Pons (tissue), 1 donor: ENCODE measurements at regions not wholly inside any gene's neighbourhood (a gene's known extent, or its start where the extent isn't known, plus 50 kb on each side); places are given as distances from the start of the nearest gene placed in this dataset.

Experiments used
- DNase-seq: peaks from one replicate; pipeline ENCODE4 v3.0.0-alpha.2; 2016; ENCODE audit warnings: low spot score

GRCh38 chr11:119547511-119547910, 124.5 kb upstream of the THY1 start:
- no peak for DNase-seq

DNA sequence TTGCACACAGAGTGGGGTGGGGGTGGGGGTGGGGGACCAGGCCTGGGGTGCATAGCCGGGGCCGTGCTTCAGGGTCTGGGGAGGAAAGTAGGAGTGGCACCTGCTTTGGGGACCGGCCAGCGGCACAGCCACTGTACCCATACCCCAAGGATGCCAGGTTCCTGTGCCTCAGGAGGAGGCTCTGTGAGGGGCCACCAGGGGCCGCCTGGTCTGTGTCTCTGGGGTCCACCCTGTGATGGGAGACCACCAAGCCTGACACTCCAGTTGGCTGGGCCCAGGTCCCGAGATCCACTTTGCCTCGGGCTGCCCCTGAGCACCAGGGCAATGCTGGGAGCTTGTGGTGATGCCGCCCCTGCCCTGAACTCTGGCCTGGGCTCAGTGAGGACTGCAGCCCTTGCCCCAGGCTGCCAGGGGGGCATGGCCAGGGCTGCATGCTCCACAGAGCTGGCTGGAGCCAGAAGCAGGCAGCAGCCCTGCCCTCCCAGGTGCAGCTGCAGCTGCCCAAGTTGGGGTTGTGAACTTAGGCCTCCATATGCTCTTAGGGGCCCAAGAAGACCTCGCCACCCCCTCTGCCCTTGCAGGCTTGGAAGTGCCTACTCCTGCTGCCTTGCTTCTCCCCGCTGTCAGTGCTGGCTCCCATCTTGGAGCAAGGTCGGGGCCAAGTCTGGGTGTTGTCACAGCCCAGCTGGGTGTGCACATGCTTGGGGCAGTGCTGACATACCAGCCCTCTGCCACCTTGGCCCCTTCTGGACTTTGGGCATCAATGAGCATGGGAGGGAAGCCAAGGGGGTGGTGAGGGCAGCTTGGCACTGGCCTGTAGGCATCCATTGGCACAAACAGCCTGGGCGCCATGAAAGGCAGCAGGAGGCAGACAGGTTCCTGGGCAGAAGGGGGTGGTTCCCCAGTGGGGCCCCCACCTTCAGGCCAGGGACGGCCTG, 123.3 kb upstream of the THY1 start:
- no peak for DNase-seq

DNA sequence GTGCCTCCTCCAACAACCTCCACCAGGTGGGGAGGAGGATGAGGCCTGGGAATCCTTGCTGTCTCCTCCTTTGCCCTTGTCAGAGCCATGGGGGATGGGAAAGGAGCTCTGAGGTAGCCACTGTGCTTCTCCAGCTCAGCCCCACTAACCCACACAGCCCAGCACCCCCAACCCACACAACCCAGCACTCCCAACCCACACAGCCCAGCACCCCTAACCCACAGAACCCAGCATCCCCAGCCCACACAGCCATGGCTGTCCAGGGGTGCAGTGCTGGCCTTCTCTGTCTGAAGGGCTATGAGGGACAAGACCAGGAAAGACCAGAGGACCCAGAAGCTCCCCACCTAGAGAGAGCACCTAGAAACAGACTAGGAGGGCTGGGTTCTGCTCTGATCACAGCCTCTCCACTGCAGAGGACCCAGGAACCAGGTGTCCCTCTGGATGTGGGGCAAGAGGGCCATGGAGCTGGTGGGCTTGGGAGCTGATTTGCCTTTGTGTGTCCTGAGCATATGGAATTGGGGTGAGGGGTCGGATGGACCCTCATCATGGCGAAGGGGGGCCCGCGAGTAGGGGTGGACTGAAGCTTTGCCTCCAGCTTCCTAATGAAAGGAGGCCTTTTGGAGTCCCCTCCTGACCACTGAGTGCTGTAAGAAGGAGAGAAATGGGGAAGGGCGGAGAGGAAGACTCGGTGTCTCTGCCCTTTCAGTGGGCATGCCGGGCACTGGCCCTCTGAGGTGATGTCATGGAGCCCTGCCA, 117.6 kb upstream of the THY1 start:
- DNase-seq: no peak

DNA sequence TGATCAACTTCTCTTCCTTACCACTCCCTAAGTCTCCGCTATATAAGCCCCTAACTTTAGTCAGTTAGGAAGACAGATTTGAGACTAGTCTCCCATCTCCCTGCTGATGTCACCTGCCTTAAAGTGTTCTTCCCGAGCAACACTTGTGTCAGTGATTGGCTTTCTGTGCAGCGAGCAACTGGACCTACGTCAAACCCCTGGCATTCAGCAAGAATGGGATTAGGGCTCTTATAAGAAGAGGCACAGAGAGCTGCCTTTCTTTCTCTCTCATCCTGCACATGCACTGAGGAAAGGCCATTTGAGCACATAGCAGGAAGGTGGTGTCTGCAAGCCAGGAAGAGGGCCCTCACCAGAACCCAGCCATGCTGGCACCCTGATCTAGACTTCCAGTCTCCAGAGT, 116.6 kb upstream of the THY1 start:
- no peak for DNase-seq

- no peak for DNase-seq
These were observed 115.8 kb upstream of the THY1 start for GRCh38 chr11:119538753-119539152.

- no peak for DNase-seq
These were observed 114.6 kb upstream of the THY1 start for GRCh38 chr11:119537306-119538253.

- DNase-seq: no peak
These were observed 113.8 kb upstream of the THY1 start for GRCh38 chr11:119536801-119537200.

DNA sequence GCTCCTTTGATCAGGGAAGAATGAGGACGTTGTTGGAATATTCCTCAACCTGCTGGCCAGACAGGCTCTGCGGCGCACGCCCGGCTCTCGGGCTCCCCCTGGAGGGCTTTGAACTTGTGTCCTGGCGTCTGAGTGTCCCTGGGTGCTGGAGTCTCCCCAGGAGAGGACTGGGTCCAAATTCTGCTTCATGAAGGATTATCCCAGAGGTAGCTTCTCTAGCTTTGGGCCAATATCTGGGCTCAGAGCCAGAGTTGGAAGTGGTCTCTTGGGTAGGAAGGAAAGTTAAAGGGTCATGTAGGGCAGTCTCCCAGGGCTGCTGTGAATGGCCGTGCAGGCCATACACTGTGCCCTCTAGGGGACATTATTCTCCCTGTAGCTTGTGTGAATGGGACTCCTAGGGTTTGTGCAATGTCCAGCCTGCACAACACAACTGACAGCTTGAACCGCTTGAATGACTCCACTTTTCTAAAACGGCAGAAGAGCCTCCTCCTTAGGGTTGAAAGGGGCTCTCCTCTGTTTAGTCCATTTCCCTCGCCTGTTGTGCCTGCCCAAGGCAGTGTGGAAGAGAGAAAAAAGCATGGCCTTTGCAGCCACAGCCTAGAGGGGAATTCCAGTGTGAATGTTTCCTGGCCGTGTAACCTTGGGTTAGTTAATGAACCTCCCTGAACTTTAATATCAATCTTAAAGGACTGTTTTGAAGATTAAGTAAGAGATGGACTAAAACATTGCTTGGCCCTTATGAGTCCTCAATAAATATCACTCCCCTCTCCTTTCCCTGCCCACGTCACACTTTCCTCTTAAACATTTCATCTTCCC, 111.2 kb upstream of the THY1 start:
- peak; percentile 88 for DNase-seq

DNA sequence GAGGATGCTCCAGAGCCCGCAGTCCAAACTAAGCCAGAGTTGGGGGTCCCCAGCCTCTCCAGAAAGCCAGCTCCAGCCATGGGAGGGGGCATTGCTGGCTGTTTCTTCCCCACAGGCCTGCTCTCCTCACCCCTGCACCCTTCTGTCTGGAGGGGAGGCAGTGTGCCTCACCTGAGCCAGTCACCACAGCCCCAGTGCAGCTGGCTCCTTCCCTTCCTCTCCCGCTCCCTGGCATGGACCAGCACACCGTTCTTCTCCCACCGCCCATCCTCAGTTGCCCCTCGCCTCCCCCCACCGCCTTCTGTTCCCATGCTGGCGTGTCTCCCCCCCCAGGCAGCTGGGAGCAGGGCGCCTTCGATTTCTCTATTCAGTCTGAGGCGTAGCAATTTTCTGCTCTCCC, 110.5 kb upstream of the THY1 start:
- no peak for DNase-seq

DNA sequence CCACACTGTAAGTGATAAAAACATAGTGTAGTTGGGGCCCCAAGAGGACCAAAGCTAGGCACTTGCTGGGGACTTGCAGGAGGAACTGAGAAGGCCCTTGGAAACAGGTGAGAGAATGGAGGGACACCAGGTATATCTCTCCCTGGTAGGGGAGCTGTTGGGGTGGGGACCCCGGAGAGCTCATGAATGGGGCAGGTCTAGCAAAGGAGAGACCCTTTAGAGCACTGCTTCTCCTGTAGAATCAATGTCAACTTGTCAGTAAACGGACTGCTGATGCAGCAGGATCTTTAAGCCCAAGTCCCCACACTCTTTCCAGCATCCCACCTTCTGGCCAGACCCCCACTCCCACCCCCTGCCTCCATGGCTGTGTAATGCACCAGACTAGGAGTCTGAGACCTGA, 109.6 kb upstream of the THY1 start:
- DNase-seq: no peak

DNA sequence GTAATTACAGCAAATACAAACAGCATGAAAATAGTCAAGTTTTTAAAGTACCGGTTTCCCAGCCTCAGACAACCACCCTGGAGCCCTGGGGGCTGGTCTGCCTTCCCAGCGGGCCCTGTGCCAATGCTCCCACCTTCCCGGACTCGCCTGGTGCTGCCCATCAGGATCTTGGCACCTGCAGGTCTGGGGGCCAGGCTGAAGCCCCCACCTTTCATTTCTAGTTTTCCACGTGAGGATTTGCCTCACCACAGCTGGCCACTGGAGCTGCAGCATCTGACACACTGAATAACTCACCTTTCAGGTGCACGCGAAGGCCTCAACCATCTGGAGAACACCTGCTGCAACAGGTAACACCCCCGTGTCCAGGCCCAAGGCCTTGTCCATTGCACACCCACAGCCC, 108.7 kb upstream of the THY1 start:
- DNase-seq: no peak

DNA sequence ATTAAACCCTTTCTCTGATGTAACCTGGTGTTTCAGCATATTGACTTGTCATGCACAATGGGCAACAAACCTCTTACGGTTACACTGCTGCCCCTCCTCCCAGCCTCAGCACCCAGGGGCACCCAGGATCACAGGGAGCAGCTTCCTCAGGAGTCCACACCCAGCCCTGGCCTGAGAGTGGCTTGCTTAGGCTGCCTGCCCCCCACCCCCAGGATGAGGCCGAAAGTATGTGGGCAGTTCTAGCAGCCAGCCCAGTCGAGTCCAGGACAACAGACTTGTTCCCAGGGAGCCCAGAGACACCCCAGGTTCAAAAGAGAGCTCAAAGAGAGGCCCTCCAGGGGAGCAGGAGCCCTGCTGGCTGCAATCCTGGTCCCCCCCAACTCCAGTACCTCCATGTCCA, 108.1 kb upstream of the THY1 start:
- no peak for DNase-seq

DNA sequence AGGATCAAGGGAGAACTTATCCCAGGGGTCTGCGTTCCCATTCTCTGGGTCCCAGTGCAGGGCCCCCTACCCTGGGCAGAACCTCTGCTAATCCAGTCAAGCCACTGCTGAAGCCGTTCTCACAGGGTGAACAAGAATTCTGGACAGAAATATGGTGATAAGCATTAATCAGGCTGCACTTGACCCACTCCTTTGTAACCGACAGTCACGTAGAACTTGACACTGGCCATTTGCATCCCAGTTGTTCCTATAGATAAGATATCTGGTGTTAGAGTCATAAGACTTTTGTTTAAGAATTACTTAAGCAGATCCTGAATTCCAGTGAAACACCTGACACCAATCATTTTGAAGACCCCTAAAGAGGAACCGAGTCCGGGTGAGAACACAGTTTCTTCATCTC, 107.5 kb upstream of the THY1 start:
- no peak for DNase-seq

GRCh38 chr11:119529936-119530335, 107.0 kb upstream of the THY1 start:
- no peak for DNase-seq

- no peak for DNase-seq
These were observed 106.3 kb upstream of the THY1 start for GRCh38 chr11:119529063-119529845.

GRCh38 chr11:119525867-119526196, 102.9 kb upstream of the THY1 start:
- no peak for DNase-seq

- peak; percentile 30 for DNase-seq
These were observed 102.4 kb upstream of the THY1 start for GRCh38 chr11:119525180-119525866.

DNA sequence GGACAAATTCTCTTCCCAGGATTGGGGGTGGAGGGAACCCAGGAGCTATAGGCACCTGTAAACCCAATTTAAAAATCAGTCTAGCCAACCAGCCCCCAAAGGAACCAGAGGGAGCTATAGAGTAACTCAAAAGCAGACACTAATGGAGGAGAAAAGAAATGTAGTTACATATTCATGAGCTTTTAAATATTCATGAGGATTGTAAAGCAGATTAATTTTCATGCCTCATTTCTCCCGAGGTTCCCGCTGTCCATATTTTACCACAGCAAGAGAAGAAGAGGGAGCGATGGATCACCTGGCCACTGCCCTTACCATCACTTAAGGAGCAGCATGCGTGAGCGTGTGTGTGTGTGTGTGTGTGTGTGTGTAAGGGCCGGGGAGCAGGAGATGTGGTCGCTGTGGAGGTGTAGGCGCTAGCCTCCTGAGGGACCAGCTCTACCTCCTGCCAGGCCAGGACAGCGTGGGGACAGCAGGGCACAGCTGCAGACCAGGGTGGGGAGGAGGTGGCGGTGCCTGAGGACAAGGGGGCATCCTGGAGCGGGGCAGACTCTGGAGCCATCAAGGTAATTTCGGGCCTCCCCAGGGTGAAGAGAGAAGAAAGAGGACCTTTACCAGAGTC, 100.7 kb upstream of the THY1 start:
- no peak for DNase-seq

DNA sequence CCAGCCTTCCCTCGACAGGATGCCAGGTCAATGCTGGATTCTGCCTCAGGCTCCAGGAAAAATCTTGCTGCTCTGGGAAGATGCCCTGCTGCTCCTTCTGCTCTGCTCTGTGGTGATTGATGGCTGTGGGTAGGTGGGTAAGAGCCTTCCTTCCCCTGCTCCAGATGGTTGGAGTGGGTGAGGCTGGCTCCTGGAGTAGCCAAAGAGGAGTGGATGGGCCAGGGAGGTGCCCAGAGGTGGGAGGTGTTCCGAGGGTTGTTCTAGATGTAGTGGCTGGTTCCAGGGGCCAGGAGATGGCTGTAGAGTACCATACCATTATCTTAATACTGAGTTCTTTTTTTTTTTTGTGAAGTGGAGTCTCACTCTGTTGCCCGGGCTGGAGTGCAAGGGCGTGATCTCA, 99.6 kb upstream of the THY1 start:
- DNase-seq: no peak

GRCh38 chr11:119521551-119521950, 98.6 kb upstream of the THY1 start:
- no peak for DNase-seq
